Urothelium cell line (cell line): ENCODE measurements at regions not wholly inside any gene's neighbourhood (a gene's known extent, or its start where the extent isn't known, plus 50 kb on each side); places are given as distances from the start of the nearest gene placed in this dataset.
A peak's percentile ranks its signal among the peaks of the same experiment; 100 is the strongest.

Experiments used
- DNase-seq: peaks from one replicate; pipeline ENCODE4 v3.0.0; 2011; ENCODE audit warnings: low spot score, mixed read lengths
- FAIRE-seq: peaks from 2 replicates; lab custom pipeline; 2011; peaks lifted over from hg19 to GRCh38; lab: Jason Lieb, UNC

DNA sequence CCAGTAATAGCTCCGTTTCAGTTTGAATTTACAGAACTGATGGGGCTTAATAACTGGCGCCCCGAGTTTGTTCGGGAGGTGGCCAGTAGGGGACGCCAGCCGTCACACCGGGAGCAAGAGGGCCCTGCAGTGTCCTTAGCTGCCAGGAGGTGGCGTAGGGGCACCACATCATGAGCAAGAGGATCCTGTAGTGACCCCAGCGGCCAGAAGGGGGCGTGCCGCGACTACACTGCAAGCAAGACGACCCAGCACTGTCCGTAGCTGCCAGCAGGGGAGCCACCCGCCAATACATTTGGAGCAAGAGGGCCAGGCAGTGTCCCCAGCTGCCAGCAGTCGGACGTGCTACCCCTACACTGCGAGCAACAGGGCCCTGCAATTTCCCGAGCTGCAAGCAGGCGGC is 663.7 kb upstream of the B3GAT1 start:
- FAIRE-seq: no peak
- peak; percentile 25 for DNase-seq

DNA sequence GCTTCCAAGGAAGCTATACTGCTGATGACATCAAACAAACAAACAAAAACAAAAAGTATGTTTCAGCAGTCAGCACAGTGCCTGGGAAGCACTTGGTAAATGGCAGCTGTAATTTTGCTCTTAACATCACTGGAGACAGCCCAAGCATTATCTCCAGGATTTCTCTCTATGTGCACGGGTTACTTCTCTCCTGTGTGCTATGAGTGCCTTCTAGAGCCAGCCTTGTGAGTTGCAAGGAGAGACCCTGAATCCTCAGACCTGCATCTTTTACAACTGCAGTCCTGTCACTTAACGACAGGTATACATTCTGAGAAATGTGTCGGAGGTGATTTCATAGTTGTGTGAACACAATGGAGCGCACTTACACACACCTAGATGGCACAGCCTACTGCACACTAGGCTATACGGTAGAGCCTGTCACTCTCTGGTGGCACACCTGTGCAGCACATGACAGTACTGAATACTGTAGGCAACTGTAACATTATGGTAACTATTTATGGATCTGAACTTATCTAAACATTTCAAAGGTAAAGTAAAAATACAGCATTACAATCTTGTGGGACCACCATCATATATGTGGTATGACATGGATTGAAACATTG is 662.5 kb upstream of the B3GAT1 start:
- FAIRE-seq: no peak
- no peak for DNase-seq

DNA sequence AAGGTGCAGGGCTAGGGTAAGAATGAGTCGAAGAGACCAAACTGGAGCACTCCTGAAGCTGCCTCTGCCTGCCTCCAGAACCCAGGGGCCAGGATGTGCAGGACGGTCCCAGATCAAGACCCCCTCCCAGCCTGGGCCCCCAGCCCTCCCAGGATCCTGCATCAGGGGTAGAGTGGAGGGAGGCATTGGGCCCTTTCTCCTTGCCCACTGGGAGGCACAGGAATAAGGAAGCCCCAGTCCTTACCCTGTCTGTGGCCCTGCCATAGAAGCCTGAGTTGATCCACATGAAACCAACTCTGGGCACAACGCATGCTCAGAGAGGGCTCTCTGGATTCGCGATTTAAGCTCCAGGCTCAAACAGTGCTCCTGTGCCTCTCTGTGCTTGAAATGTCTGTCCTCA is 661.8 kb upstream of the B3GAT1 start:
- DNase-seq (no peak), FAIRE-seq (no peak)

DNA sequence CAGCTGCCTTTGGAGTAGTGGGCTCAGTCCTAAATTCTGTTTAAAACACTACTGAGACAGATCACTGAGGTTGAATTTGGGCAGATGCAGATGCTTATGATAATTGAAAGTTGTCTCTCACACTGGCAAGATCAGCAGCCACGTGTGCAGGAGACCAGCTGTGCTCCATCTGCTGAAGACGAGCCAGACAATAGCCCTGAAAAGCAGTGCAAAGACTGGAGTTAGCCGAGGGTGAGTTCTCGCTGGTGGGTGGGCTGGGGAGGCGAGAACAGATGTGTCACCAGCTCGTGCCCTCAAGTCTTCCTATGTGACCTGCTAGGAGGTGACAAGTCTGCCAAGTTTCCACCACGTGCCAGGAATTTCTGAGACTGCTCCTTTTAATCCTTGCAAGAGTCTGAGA is 661.3 kb upstream of the B3GAT1 start:
- FAIRE-seq (no peak), DNase-seq (no peak)

DNA sequence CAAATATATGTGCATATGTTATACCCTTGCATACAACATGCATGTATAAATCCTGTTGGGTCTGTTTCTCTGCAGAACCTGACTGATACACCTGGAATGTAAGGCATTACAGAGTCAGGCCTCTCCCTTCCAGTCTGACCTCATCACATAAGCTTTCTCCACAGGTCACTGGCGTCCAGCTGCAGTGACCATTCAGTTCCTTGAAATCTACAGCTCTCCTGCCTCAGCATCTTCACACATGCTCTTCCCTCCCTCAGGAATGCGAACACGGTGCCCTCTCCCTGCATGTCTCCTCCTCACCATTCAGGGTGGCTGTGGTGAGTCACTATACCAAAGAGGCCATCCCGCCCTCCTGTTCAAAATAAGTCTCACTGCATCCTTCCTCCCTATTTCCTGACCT is 657.8 kb upstream of the B3GAT1 start:
- peak; percentile 66 for DNase-seq
- FAIRE-seq: no peak

DNA sequence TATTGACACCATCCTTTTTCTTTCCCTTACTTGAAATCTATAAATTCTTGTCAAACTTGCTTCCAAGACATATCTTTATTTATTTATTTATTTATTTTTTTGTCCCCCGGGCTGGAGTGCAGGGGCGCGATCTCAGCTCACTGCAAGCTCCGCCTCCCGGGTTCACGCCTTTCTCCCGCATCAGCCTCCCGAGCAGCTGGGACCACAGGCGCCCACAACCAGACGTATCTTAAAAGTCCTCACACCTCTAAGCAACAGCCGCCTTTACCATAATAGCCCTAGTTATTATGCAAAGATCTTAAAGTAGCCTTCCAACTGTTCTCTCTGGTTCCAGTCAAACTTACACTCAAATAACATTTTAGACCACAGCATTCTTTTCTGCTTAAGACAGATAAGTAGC is 657.0 kb upstream of the B3GAT1 start:
- FAIRE-seq: no peak
- DNase-seq: no peak

DNA sequence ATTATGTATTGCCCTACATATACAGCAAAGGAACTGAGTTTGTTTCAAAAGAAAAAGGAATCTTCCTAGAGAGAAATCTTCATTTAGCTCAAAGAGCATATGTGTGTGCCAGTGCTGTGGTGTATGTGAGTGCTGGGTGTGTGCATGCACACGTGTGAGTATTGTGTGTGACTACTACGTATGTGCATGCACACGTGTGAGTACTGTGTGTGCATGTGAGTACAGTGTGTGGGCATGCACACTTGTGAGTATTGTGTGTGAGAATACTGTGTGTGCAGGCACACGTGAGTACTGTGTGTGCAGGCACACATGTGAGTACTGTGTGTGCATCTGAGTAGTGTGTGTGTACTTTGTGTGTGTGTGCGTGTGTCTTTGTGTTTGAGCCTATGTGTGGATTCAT is 651.0 kb upstream of the B3GAT1 start:
- peak; percentile 30 for FAIRE-seq
- no peak for DNase-seq

DNA sequence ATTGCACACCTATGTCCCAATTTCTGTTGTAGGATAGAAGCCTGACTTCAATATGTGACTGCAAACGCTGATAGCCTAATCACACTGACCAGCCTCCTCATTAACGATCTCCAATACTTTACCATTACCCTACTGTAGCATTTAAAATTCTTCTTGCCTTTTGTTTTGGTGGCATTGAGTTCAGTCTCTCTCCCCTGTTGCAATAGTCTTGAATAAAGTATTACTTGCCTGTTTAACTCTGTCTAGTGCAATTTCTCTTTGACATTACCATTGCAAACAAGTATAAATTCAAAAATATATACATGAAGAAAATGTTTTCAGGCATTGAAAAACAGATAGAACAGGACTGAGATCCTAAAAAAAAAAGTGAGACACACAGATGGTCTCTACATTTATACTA is 649.1 kb upstream of the B3GAT1 start:
- DNase-seq (no peak), FAIRE-seq (no peak)

DNA sequence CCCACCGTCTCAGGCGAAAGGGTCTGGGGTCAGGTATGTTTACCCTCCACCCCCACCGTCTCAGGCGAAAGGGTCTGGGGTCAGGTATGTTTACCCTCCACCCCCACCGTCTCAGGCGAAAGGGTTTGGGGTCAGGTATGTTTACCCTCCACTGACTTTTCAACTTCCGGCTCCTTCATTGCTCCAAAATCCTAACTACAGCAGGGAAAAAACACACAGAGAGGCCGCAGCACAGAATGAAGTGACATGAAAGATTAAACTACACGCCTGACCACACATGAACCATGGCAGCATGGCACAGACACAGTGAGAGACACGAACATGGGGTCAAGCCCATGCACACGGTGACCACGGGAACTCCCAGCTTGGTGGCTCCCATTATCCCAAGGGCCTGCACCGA is 634.9 kb upstream of the B3GAT1 start:
- FAIRE-seq (no peak), DNase-seq (no peak)

DNA sequence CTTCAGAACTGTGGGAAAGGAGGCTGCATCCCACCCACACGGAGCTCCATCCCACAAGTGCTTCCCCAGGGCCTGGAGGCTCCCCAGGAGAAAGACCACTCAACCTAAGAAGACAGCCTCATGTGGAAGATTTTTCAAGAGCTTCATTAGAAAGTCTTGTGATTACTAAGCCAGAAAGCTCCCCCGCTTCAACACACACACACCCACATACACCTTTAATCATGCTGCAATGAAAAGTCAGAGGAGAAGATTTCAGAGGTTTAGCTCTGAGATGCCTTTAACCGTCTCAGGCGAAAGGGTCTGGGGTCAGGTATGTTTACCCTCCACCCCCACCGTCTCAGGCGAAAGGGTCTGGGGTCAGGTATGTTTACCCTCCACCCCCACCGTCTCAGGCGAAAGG is 634.5 kb upstream of the B3GAT1 start:
- DNase-seq (no peak), FAIRE-seq (no peak)

DNA sequence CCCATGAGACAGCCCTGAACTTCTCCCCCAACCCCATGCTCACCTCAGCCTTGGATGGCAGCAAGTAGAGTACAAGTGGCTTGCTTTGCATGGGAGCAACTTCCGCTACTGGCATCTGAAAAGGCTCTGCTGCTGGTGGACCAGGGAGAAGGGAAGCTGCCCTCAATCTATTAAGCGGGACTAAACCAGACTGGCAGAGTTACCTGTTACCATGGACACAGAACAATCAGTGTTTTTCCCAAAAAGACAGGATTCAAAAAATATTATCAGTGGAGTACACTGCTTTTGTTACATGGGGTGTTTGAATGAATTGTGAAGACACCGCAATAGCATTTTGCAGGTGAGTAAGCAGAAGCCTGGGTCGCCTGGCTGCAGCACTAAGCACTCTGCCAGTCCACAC is 631.4 kb upstream of the B3GAT1 start:
- DNase-seq (no peak), FAIRE-seq (no peak)

DNA sequence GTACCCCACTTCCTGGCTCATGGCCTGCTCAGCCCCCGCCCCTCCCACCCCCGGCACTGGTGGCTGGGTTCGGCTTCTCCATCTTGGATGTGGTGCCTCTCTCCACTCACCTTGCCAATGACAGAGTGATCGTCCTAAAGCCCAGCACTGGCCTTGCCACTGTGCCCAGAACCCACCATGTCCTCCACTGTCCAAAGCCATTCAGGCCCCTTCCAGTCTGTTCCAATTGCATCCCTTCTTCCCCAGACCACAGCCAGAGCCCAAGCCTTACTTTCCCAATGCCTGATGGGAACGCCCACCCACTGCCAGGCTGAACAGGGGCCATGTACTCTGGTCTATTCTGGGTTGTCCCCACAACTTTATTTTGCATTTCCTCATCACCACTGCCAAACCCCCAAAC is 625.8 kb upstream of the B3GAT1 start:
- DNase-seq: no peak
- no peak for FAIRE-seq

DNA sequence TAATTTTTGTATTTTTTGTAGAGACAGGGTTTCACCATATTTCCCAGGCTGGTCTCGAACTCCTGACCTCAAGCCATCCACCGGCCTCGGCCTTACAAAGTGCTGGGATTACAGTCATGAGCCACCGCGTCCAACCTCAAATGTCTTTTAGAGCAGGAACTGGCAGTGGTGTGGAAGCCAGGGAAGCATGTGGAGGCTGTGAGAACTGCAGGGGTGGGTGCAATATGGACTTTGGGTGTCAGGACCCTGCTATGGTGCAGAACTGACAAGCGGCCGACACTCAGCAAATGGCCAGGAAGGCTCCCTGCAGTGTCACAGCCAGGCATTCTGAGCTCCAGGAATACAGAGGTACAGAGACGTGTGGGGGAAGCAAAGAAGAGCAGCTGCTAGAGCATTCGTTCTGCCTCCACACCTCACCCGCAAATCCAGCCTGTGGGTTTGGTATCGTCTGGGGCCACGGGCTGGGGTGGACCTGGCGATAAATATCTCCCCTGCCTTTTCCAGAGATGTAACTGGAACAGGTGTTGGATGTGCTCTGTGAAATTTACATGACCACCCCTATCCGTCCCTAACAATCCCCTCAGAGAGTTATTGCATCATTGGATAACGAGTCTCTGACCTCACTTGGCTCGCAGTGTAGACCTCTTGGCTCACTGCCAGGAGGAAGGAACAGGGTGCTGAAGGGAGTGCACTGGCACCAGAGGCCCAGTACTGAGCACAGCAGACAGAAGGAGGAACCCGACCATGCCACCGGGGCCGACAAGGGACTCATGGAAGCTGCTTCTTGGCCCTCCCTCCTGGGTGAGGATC is 624.7 kb upstream of the B3GAT1 start:
- FAIRE-seq (no peak), DNase-seq (no peak)

DNA sequence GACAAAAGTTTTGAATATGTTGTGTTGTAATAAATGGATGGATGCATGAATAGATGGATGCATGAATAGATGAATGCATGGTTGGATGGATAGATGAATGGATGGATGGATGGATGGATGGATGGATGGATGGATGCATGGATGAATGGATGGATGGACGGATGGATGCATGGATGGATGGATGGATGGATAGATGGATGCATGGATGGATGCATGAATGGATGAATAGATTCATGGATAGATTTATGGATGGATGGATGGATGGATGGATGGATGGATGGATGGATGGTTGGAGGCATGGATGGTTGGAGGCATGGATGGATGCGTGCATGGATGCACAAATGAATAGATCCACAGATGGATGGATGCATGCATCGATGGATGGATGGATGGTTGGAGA is 623.2 kb upstream of the B3GAT1 start:
- FAIRE-seq: no peak
- DNase-seq: no peak

DNA sequence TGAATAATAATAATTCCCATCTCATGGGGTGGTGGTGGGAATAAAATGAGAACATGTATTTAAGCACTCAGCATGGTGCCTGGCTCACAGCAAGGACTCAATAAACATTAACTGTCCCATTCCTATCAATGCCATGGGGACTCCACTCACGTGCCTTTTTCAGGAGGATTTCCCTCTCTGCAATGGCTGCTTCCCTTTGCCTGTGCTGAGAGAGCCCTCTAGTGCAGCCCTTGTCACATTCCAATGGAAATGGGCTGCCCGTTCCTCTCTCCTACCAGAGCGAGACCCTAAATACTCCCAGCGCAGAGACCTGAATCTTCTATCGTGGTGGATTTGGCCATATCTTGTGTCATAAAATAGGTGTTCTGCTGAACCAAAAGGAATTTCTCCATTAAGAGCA is 621.5 kb upstream of the B3GAT1 start:
- FAIRE-seq: no peak
- DNase-seq: no peak

DNA sequence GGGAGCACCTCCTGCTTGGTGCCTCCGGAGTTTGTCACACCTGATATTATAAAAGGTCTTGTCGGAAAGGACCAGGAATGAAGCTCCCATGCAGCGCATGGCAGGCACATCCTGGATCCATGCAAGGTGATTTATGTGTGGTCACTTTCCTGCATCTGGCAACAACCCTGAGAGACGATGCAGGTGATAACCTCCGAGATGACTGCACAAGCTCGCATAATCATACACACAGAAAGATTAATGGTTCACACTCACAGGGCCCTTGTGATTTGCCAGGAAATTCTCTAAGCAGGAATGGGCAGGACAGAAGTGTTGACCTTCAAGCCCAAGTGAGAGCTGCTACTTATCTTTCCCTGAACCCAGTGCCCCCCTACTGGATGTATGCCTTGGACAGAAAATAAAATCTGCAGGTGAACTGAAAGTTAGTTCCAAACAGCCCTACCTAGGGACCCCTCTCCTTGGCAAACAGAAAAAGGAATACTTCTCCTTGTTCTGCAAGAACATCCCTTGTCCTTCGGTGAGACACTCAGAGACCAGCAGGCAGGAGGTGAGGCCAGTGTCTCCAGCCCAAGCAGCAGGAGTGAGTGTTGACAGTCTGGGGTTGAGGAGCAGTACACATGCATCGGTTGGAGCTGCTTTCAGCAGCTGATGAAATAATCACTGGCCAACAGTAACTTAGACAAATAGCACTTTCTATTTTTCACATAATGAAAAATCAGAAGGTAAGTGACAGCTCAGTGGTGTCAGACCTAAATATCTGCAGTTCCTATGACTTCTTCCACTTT is 619.4 kb upstream of the B3GAT1 start:
- FAIRE-seq: no peak
- DNase-seq: no peak

DNA sequence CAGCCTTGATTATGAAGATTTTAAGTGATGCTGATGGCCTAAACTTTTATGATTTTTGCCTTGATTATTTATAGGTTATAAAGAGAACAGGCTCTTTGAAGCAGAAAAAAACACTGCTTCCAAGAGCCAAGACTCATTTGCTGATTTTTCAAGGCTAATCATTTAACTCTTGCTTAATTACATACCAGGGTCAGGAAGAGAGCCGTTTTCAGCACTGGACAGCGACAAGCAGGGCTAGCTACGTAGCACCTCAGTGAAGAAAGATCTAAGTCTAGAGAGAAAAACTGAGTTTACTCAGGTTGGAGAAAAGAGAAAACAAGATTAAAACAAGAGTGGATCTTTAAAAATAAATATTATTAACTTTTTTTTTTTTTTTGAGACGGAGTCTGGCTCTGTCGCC is 615.4 kb upstream of the B3GAT1 start:
- FAIRE-seq: no peak
- DNase-seq: peak; percentile 33

DNA sequence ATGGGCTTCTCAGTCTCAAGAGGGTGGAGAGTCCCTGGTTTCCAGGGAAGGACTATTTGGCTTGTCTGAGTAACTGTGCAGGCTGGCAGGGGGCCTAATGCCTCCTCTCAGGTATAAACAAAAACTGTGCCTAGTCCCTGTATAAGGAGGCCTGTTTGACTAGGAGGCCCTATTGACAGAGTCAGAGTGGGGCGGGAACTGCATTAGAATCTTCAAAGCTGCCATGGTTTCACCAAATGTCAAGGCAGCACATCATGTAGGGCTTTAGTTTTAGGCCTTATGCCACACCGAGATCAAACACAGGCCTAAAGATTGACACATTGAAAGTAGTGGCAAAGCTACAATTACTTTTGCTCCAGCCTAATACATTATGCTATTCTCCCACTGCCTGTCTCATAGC is 611.5 kb upstream of the B3GAT1 start:
- no peak for DNase-seq
- FAIRE-seq: no peak

DNA sequence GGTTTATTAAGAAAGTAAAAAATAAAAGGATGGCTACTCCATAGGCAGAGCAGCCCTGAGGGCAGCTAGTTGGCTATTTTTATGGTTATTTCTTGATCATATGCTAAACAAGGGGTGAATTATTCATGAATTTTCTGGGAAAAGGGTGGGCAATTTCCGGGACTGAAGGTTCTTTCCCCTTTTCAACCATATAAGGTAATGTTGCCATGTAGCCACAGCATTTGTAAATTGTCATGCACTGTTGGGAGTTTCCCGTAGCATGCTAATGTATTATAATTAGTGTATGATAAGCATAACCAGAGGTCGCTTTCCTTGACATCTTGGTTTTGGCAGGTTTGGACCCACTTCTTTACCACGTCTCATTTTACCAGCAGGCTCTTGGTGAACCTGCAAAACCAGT is 610.4 kb upstream of the B3GAT1 start:
- FAIRE-seq: no peak
- DNase-seq: no peak

DNA sequence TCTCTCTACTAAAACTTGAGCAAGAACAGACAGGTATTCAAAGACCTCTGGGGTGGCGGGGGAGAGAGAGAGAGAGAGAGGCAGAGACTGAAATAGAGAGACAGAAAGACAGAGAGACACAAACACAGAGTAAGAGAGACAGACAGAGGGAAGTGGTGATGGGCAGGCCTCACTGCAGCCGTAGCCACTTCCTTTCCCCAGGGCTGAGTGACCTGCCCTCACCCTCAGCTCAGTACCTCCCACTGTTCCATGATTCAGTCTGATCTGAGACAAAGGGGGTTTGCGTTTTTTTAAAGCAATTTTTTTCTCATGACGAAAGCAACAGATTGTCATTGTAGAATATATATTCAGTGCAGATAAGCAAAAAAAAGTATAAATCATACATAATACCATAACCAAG is 607.9 kb upstream of the B3GAT1 start:
- DNase-seq (no peak), FAIRE-seq (no peak)

DNA sequence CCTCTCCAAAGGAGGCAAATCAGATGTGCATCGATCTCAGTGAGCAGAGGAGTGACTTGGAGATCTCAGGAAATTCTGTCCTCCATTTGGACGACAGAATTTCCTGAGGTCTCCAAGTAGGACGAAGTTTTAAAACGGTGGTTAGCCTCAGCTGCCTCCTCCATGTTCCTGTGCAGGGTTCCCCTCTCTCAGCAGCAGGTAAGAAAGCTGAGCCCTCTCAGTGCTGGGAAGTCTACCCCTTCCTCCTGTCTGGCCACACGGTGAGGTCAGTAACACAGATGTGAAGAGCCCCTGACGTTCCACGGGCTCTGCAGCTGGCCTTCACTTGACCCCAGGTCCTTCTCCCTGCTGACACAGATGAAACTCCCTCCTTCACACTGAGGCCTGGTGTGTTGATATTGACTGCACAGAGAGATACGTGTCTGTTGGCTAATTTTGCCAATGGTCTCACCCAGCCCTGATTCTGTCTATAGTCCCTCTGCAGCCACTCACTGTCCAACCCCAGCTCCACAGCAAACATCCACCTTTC is 607.4 kb upstream of the B3GAT1 start:
- DNase-seq: no peak

DNA sequence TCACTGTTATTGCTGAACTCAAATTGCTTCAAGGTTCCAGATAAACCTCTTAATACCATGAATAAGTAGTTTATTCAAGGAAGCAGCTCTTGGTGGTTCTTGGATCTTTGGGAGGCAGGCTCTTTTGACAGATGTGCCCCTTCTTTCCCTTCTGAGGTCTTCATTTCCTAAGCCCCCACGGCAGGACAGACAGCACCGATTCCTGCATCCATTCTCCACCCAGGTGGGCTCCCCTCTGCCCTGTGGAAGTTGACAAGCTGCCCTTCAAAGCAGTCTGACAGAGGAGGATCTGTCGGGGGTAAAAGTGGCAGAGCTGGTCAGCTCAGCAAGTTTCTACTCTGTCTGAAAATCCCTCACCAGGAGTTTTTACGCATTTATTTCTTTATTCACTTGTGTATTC is 605.3 kb upstream of the B3GAT1 start:
- DNase-seq (no peak), FAIRE-seq (no peak)

More for the DNA sequence above, 607.4 kb upstream of the B3GAT1 start:
- FAIRE-seq: no peak
